ENCODE measurements at regions not wholly inside any gene's neighbourhood (a gene's known extent, or its start where the extent isn't known, plus 50 kb on each side); places are given as distances from the start of the nearest gene placed in this dataset.

- Histone ChIP-seq H3K9ac (ENCODE audit: low read length) (no peak overlapping the region), H3K27me3 (ENCODE audit: insufficient read depth, low read length) (no peaks in the 10 kb centered on the region), H3K4me3 (replicated peaks in 1 of 2; ENCODE audit: low read depth in 1 of 2, low read length in 2 of 2) (no peak overlapping the region), H4K20me1 (ENCODE audit: insufficient read depth) (no peaks in the 10 kb centered on the region), H2AFZ (ENCODE audit: low read depth, low read length, poor library complexity, severe bottlenecking) (no peak overlapping the region), H3K9me2 (ENCODE audit: insufficient read depth) (no peaks in the 10 kb centered on the region), H3K9me3 (ENCODE audit: control insufficient read depth in 1 of 2, insufficient read depth in 1 of 2, low read depth in 1 of 2, low read length in 2 of 2) (no peaks in the 10 kb centered on the region), H3K4me1 (ENCODE audit: control insufficient read depth in 1 of 2, insufficient read depth in 2 of 2, low read length in 2 of 2) (peaks cover 29 to 41% of the 10 kb centered on the region in 2 experiments), H3K79me2 (ENCODE audit: insufficient read depth, low read length) (no peaks in the 10 kb centered on the region), H3K4me2 (ENCODE audit: low read length) (no peak overlapping the region), H3K36me3 (ENCODE audit: control insufficient read depth in 1 of 2, insufficient read depth in 2 of 2, low read length in 2 of 2) (no peaks in the 10 kb centered on the region), H3K27ac (ENCODE audit: low read depth, low read length) (no peak overlapping the region)
- ATAC-seq (no peak), DNase-seq (ENCODE audit: low read depth, low spot score) (no peak)
- CTCF ChIA-PET: no interaction called here
- POLR2A ChIA-PET: no interaction called here
- BruUV-seq (replicated peaks): no TSS peak
- RAD21 ChIA-PET (ENCODE audit: low non-redundant PET in 1 of 2, low total read pairs in 2 of 2, uncharacterized antibody in 2 of 2, unreplicated experiment in 2 of 2): no interaction called here
- TF ChIP-seq CBX3 (IDR thresholded peaks at IDR 0.05; ENCODE audit: low read depth) (no peak), SRF (IDR thresholded peaks at IDR 0.05; ENCODE audit: low read depth) (no peak), SIN3A (IDR thresholded peaks at IDR 0.05; ENCODE audit: low read depth) (no peak), EZH2 (IDR thresholded peaks at IDR 0.05) (no peak), ELF1 (IDR thresholded peaks at IDR 0.05; ENCODE audit: borderline replicate concordance, low read depth) (no peak)
- intact Hi-C loops (cut with micrococcal nuclease): no loop called here
These were observed 349.8 kb upstream of the PLET1 start for GRCh38 chr11:112610494-112610893.

GRCh38 chr11:112610996-112611750 lies 350.0 kb upstream of the NCAM1 start:
- ChIA-PET CTCF (no interaction called here), RAD21 (ENCODE audit: low non-redundant PET in 1 of 2, low total read pairs in 2 of 2, uncharacterized antibody in 2 of 2, unreplicated experiment in 2 of 2) (no interaction called here), POLR2A (no interaction called here)
- Histone ChIP-seq H3K9ac (ENCODE audit: low read length) (no peak overlapping the region), H3K27me3 (ENCODE audit: insufficient read depth, low read length) (no peaks in the 10 kb centered on the region), H3K4me3 (replicated peaks in 1 of 2; ENCODE audit: low read depth in 1 of 2, low read length in 2 of 2) (no peak overlapping the region), H3K27ac (ENCODE audit: low read depth, low read length) (no peak overlapping the region), H2AFZ (ENCODE audit: low read depth, low read length, poor library complexity, severe bottlenecking) (no peak overlapping the region), H3K4me1 (ENCODE audit: control insufficient read depth in 1 of 2, insufficient read depth in 2 of 2, low read length in 2 of 2) (peaks cover 29 to 42% of the 10 kb centered on the region in 2 experiments), H3K4me2 (ENCODE audit: low read length) (no peak overlapping the region), H3K79me2 (ENCODE audit: insufficient read depth, low read length) (no peaks in the 10 kb centered on the region), H3K9me3 (ENCODE audit: control insufficient read depth in 1 of 2, insufficient read depth in 1 of 2, low read depth in 1 of 2, low read length in 2 of 2) (no peaks in the 10 kb centered on the region), H3K36me3 (ENCODE audit: control insufficient read depth in 1 of 2, insufficient read depth in 2 of 2, low read length in 2 of 2) (no peaks in the 10 kb centered on the region), H3K9me2 (ENCODE audit: insufficient read depth) (no peaks in the 10 kb centered on the region), H4K20me1 (ENCODE audit: insufficient read depth) (no peaks in the 10 kb centered on the region)
- no peak for ATAC-seq
- intact Hi-C loops (cut with micrococcal nuclease): no loop called here
- no TSS peak for BruUV-seq (replicated peaks)
- DNase-seq (ENCODE audit: low read depth, low spot score): no peak
- TF ChIP-seq ATF3 (IDR thresholded peaks at IDR 0.05) (no peak), ZFX (IDR thresholded peaks at IDR 0.05) (no peak), REST (IDR thresholded peaks at IDR 0.05; ENCODE audit: low read depth) (no peak), ELF1 (IDR thresholded peaks at IDR 0.05; ENCODE audit: borderline replicate concordance, low read depth) (no peak), ZNF274 (IDR thresholded peaks at IDR 0.05; ENCODE audit: low read depth, low read length) (no peak), SRF (IDR thresholded peaks at IDR 0.05; ENCODE audit: low read depth) (no peak), ZBTB33 (IDR thresholded peaks at IDR 0.05; ENCODE audit: extremely low read depth, insufficient replicate concordance, low read length) (no peak), SP1 (IDR thresholded peaks at IDR 0.05; ENCODE audit: low read depth) (no peak), SIN3A (IDR thresholded peaks at IDR 0.05; ENCODE audit: low read depth) (no peak), POLR2AphosphoS5 (IDR thresholded peaks at IDR 0.05; ENCODE audit: low read depth, low read length) (no peak), EGR1 (IDR thresholded peaks at IDR 0.05; ENCODE audit: low read depth) (no peak), YY1 (IDR thresholded peaks at IDR 0.05; ENCODE audit: extremely low read depth, insufficient replicate concordance, low read depth, low read length) (no peak), FOSL1 (IDR thresholded peaks at IDR 0.05; ENCODE audit: low read depth) (no peak)

Measured in HCT116 (cell line).